ENCODE measurements at regions not wholly inside any gene's neighbourhood (a gene's known extent, or its start where the extent isn't known, plus 50 kb on each side); places are given as distances from the start of the nearest gene placed in this dataset.

- Histone ChIP-seq H3K4me1 (ENCODE audit: control insufficient read depth in 1 of 2, insufficient read depth in 2 of 2, low read length in 2 of 2) (peaks cover 57% of the 10 kb centered on the region in 2 experiments), H3K79me1 (ENCODE audit: low read length) (peaks cover 42% of the 10 kb centered on the region), H2BK12ac (ENCODE audit: low read length) (peak overlapping the region; percentile 87), H3K18ac (ENCODE audit: low read length) (peak overlapping the region; percentile 0), H2BK5ac (ENCODE audit: low read depth, low read length, poor library complexity) (peak overlapping the region; percentile 1), H3K27ac (ENCODE audit: low read depth, low read length) (peak overlapping the region; percentile 7), H2BK120ac (ENCODE audit: insufficient read depth, low read length, poor library complexity) (peak overlapping the region; percentile 79), H4K12ac (ENCODE audit: low read depth, low read length) (peak overlapping the region; percentile 16), H3K14ac (ENCODE audit: low read length) (peak overlapping the region; percentile 74), H3K9me3 (ENCODE audit: insufficient read depth, low read depth, low read length) (peaks cover 2% of the 10 kb centered on the region), H2AFZ (ENCODE audit: insufficient read depth, low read length, poor library complexity) (peak overlapping the region; percentile 13), H2AK5ac (ENCODE audit: low read length) (peak overlapping the region; percentile 72), H3K4me3 (ENCODE audit: low read depth, low read length) (no peak overlapping the region), H3K9ac (ENCODE audit: low read length) (no peak overlapping the region), H3K36me3 (ENCODE audit: control insufficient read depth in 1 of 2, insufficient read depth in 2 of 2, low read length in 2 of 2) (no peaks in the 10 kb centered on the region), H3K79me2 (ENCODE audit: control insufficient read depth, insufficient read depth, low read length, poor library complexity) (peaks cover 4% of the 10 kb centered on the region), H3K4me2 (ENCODE audit: low read length) (no peak overlapping the region), H3K27me3 (ENCODE audit: insufficient read depth, low read length) (no peaks in the 10 kb centered on the region), H3K4ac (ENCODE audit: low read depth, low read length) (peak overlapping the region; percentile 36), H4K91ac (ENCODE audit: low read depth, low read length) (peak overlapping the region; percentile 25), H4K8ac (ENCODE audit: low read depth, low read length) (peak overlapping the region; percentile 26), H3K23ac (ENCODE audit: low read length) (no peak overlapping the region)
- no CpG with 5 or more reads among the region's 5 CpGs for WGBS (ENCODE audit: extremely low coverage, insufficient coverage, insufficient read length)
- no peak for DNase-seq
Observed at GRCh38 chr6:167747645-167748044, 79.1 kb upstream of the AFDN start.

GRCh38 chr6:167748046-167748445 lies 78.7 kb upstream of the AFDN start:
- no peak for DNase-seq
- peak overlapping the region; percentile 41 for H3K27ac ChIP-seq (ENCODE audit: low read depth, low read length)
- H2BK120ac ChIP-seq (ENCODE audit: insufficient read depth, low read length, poor library complexity) = peak overlapping the region; percentile 79
- peaks cover 4% of the 10 kb centered on the region for H3K79me2 ChIP-seq (ENCODE audit: control insufficient read depth, insufficient read depth, low read length, poor library complexity)
- no peaks in the 10 kb centered on the region for H3K27me3 ChIP-seq (ENCODE audit: insufficient read depth, low read length)
- H3K36me3 ChIP-seq (ENCODE audit: control insufficient read depth in 1 of 2, insufficient read depth in 2 of 2, low read length in 2 of 2) = no peaks in the 10 kb centered on the region
- H3K79me1 ChIP-seq (ENCODE audit: low read length) = peaks cover 40% of the 10 kb centered on the region
- peaks cover 2% of the 10 kb centered on the region for H3K9me3 ChIP-seq (ENCODE audit: insufficient read depth, low read depth, low read length)
- peak overlapping the region; percentile 25 for H4K91ac ChIP-seq (ENCODE audit: low read depth, low read length)
- peak overlapping the region; percentile 4 for H2BK5ac ChIP-seq (ENCODE audit: low read depth, low read length, poor library complexity)
- peak overlapping the region; percentile 72 for H2AK5ac ChIP-seq (ENCODE audit: low read length)
- H4K8ac ChIP-seq (ENCODE audit: low read depth, low read length) = peak overlapping the region; percentile 37
- peak overlapping the region; percentile 13 for H2AFZ ChIP-seq (ENCODE audit: insufficient read depth, low read length, poor library complexity)
- no peak overlapping the region for H3K4me3 ChIP-seq (ENCODE audit: low read depth, low read length)
- no peak overlapping the region for H3K4me2 ChIP-seq (ENCODE audit: low read length)
- H3K23ac ChIP-seq (ENCODE audit: low read length) = no peak overlapping the region
- WGBS (ENCODE audit: extremely low coverage, insufficient coverage, insufficient read length) = no CpG with 5 or more reads among the region's 11 CpGs
- no peak overlapping the region for H3K9ac ChIP-seq (ENCODE audit: low read length)
- H3K4me1 ChIP-seq (ENCODE audit: control insufficient read depth in 1 of 2, insufficient read depth in 2 of 2, low read length in 2 of 2) = peaks cover 55 to 56% of the 10 kb centered on the region in 2 experiments
- H2BK12ac ChIP-seq (ENCODE audit: low read length) = peak overlapping the region; percentile 87
- peak overlapping the region; percentile 36 for H3K4ac ChIP-seq (ENCODE audit: low read depth, low read length)
- peak overlapping the region; percentile 74 for H3K14ac ChIP-seq (ENCODE audit: low read length)
- peak overlapping the region; percentile 16 for H4K12ac ChIP-seq (ENCODE audit: low read depth, low read length)
- peak overlapping the region; percentile 0 for H3K18ac ChIP-seq (ENCODE audit: low read length)

- WGBS (ENCODE audit: extremely low coverage, insufficient coverage, insufficient read length) = no CpG with 5 or more reads among the region's 26 CpGs
- no peak overlapping the region for H3K9ac ChIP-seq (ENCODE audit: low read length)
- no peak overlapping the region for H2AK5ac ChIP-seq (ENCODE audit: low read length)
- no peaks in the 10 kb centered on the region for H3K27me3 ChIP-seq (ENCODE audit: insufficient read depth, low read length)
- DNase-seq = no peak
- no peak overlapping the region for H4K12ac ChIP-seq (ENCODE audit: low read depth, low read length)
- H3K4me2 ChIP-seq (ENCODE audit: low read length) = no peak overlapping the region
- no peak overlapping the region for H3K4me3 ChIP-seq (ENCODE audit: low read depth, low read length)
- peak overlapping the region; percentile 52 for H4K91ac ChIP-seq (ENCODE audit: low read depth, low read length)
- no peaks in the 10 kb centered on the region for H3K36me3 ChIP-seq (ENCODE audit: control insufficient read depth in 1 of 2, insufficient read depth in 2 of 2, low read length in 2 of 2)
- peak overlapping the region; percentile 80 for H2BK12ac ChIP-seq (ENCODE audit: low read length)
- H3K14ac ChIP-seq (ENCODE audit: low read length) = no peak overlapping the region
- no peak overlapping the region for H3K4ac ChIP-seq (ENCODE audit: low read depth, low read length)
- no peak overlapping the region for H3K18ac ChIP-seq (ENCODE audit: low read length)
- peaks cover 4% of the 10 kb centered on the region for H3K79me2 ChIP-seq (ENCODE audit: control insufficient read depth, insufficient read depth, low read length, poor library complexity)
- H2BK120ac ChIP-seq (ENCODE audit: insufficient read depth, low read length, poor library complexity) = peak overlapping the region; percentile 79
- H3K4me1 ChIP-seq (ENCODE audit: control insufficient read depth in 1 of 2, insufficient read depth in 2 of 2, low read length in 2 of 2) = peaks cover 53 to 54% of the 10 kb centered on the region in 2 experiments
- H2BK5ac ChIP-seq (ENCODE audit: low read depth, low read length, poor library complexity) = peak overlapping the region; percentile 18
- H3K27ac ChIP-seq (ENCODE audit: low read depth, low read length) = peak overlapping the region; percentile 65
- no peak overlapping the region for H3K23ac ChIP-seq (ENCODE audit: low read length)
- H4K8ac ChIP-seq (ENCODE audit: low read depth, low read length) = peak overlapping the region; percentile 37
- H2AFZ ChIP-seq (ENCODE audit: insufficient read depth, low read length, poor library complexity) = no peak overlapping the region
- peaks cover 38% of the 10 kb centered on the region for H3K79me1 ChIP-seq (ENCODE audit: low read length)
- peaks cover 2% of the 10 kb centered on the region for H3K9me3 ChIP-seq (ENCODE audit: insufficient read depth, low read depth, low read length)
Observed at GRCh38 chr6:167748458-167749379, 78.0 kb upstream of the AFDN start.

- Histone ChIP-seq H4K12ac (ENCODE audit: low read depth, low read length) (no peak overlapping the region), H2AFZ (ENCODE audit: insufficient read depth, low read length, poor library complexity) (no peak overlapping the region), H3K79me2 (ENCODE audit: control insufficient read depth, insufficient read depth, low read length, poor library complexity) (peaks cover 4% of the 10 kb centered on the region), H3K23ac (ENCODE audit: low read length) (no peak overlapping the region), H2BK5ac (ENCODE audit: low read depth, low read length, poor library complexity) (peak overlapping the region; percentile 37), H4K91ac (ENCODE audit: low read depth, low read length) (no peak overlapping the region), H2BK12ac (ENCODE audit: low read length) (no peak overlapping the region), H3K27me3 (ENCODE audit: insufficient read depth, low read length) (no peaks in the 10 kb centered on the region), H3K27ac (ENCODE audit: low read depth, low read length) (peak overlapping the region; percentile 56), H3K18ac (ENCODE audit: low read length) (no peak overlapping the region), H3K4me1 (ENCODE audit: control insufficient read depth in 1 of 2, insufficient read depth in 2 of 2, low read length in 2 of 2) (peaks cover 35 to 37% of the 10 kb centered on the region in 2 experiments), H3K4me3 (ENCODE audit: low read depth, low read length) (no peak overlapping the region), H2BK120ac (ENCODE audit: insufficient read depth, low read length, poor library complexity) (no peak overlapping the region), H3K36me3 (ENCODE audit: control insufficient read depth in 1 of 2, insufficient read depth in 2 of 2, low read length in 2 of 2) (no peaks in the 10 kb centered on the region), H3K4ac (ENCODE audit: low read depth, low read length) (no peak overlapping the region), H4K8ac (ENCODE audit: low read depth, low read length) (peak overlapping the region; percentile 7), H3K9ac (ENCODE audit: low read length) (no peak overlapping the region), H2AK5ac (ENCODE audit: low read length) (no peak overlapping the region), H3K9me3 (ENCODE audit: insufficient read depth, low read depth, low read length) (no peaks in the 10 kb centered on the region), H3K14ac (ENCODE audit: low read length) (no peak overlapping the region), H3K4me2 (ENCODE audit: low read length) (no peak overlapping the region), H3K79me1 (ENCODE audit: low read length) (peaks cover 27% of the 10 kb centered on the region)
- DNase-seq = peak; percentile 93 to 98
- no CpG with 5 or more reads among the region's 4 CpGs for WGBS (ENCODE audit: extremely low coverage, insufficient coverage, insufficient read length)
Observed at GRCh38 chr6:167750956-167751358, 75.8 kb upstream of the AFDN start.
